HUES48 (cell line): ENCODE measurements at regions not wholly inside any gene's neighbourhood (a gene's known extent, or its start where the extent isn't known, plus 50 kb on each side); places are given as distances from the start of the nearest gene placed in this dataset.
"Not testable (repeated sequence)": the region's sequence is repeated elsewhere in the genome, so short reads cannot be mapped to it uniquely, and the experiment has no call there.

Source experiments
- H3K27ac ChIP-seq: one replicate; pipeline ENCODE4 v1.7.0; 2013; ENCODE audit warnings: low read depth, low read length, inconsistent platforms
- H3K27me3 ChIP-seq: 2 replicates; pipeline ENCODE4 v1.6.1; 2013; ENCODE audit warnings: mild to moderate bottlenecking, low read length; ENCODE audit not compliant: control insufficient read depth, insufficient read depth
- H3K36me3 ChIP-seq: 2 replicates; pipeline ENCODE4 v1.6.1; 2013; ENCODE audit warnings: low read length; ENCODE audit not compliant: control insufficient read depth, insufficient read depth
- H3K4me1 ChIP-seq: 2 replicates; pipeline ENCODE4 v1.6.1; 2013; ENCODE audit warnings: mild to moderate bottlenecking, low read length; ENCODE audit not compliant: control insufficient read depth, insufficient read depth
- H3K4me3 ChIP-seq: 2 replicates; pipeline ENCODE4 v1.5.1; 2013; ENCODE audit warnings: mild to moderate bottlenecking, low read depth, low read length
- H3K9ac ChIP-seq: 2 replicates; pipeline ENCODE4 v1.6.1; 2013; ENCODE audit warnings: mild to moderate bottlenecking, low read depth, low read length, moderate library complexity
- H3K9me3 ChIP-seq: 2 replicates; pipeline ENCODE4 v1.6.1; 2013; ENCODE audit warnings: low read length; ENCODE audit not compliant: control insufficient read depth, insufficient read depth

DNA sequence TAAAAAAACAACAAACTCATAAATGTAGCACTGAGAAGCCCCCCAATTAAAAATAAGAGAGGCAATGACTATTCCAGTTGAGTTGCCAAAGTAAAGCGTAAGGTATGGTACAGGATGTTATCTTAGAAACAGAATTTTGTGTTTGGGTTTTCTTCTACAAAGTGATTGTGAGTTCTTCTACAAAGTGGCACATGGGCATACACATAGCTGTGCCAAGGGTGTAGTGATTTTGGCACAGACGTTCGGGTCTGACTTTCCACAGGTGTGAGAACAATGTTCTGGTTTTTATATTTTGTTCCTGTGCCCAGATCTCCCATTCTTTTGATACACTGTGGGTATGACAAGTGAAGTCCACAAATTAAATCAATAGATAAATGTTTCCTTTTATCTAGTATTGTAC, 190.1 kb upstream of the CSNK1A1L start:
- H3K27ac ChIP-seq: no peak overlapping the region
- no peak overlapping the region for H3K4me3 ChIP-seq
- H3K36me3 ChIP-seq: no peaks in the 10 kb centered on the region
- H3K27me3 ChIP-seq: no peaks in the 10 kb centered on the region
- no peaks in the 10 kb centered on the region for H3K9me3 ChIP-seq
- no peaks in the 10 kb centered on the region for H3K4me1 ChIP-seq
- H3K9ac ChIP-seq: no peak overlapping the region

DNA sequence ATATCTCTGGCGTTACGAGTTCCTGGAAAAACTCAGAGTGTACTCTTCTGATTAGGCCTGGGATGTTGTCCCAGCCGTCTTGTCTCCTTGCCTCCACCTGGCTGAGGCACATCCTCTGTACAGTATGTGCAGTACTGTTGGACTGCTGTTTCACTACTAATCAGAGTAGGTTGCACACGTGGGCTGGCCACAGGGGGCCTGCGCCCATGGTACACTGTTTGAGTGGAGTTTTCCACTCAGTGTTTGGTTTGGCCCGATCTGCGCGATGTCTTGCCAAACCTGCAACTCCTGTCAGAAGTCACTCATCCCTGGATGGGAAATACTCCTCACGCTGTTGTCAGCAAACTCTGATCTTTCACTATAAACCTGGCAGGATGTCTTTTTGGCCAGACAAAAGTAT, 189.6 kb upstream of the CSNK1A1L start:
- Histone ChIP-seq H3K27ac (no peak overlapping the region), H3K4me1 (no peaks in the 10 kb centered on the region), H3K9me3 (no peaks in the 10 kb centered on the region), H3K9ac (no peak overlapping the region), H3K27me3 (no peaks in the 10 kb centered on the region), H3K36me3 (no peaks in the 10 kb centered on the region), H3K4me3 (no peak overlapping the region)

DNA sequence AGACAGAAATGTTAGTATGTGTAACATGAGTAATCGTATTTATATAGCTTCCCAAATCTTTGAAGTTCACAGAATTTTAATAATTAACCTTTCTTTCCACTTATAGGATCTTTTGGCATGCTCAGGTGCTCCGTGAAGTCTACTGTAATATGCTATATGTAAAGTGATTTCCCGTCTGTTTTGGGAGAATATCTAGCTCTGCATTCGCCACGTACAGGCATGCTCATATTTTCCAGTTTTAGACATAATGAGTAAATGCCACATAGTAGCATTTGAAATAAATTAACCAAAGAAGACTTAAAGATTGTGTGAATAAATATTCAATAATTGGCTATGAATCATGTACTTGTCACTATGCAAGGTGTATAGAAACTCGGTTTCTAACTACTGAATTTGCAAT, 189.0 kb upstream of the CSNK1A1L start:
- no peak overlapping the region for H3K9ac ChIP-seq
- H3K4me1 ChIP-seq: no peaks in the 10 kb centered on the region
- H3K27me3 ChIP-seq: no peaks in the 10 kb centered on the region
- no peaks in the 10 kb centered on the region for H3K9me3 ChIP-seq
- no peak overlapping the region for H3K27ac ChIP-seq
- H3K36me3 ChIP-seq: no peaks in the 10 kb centered on the region
- H3K4me3 ChIP-seq: no peak overlapping the region

DNA sequence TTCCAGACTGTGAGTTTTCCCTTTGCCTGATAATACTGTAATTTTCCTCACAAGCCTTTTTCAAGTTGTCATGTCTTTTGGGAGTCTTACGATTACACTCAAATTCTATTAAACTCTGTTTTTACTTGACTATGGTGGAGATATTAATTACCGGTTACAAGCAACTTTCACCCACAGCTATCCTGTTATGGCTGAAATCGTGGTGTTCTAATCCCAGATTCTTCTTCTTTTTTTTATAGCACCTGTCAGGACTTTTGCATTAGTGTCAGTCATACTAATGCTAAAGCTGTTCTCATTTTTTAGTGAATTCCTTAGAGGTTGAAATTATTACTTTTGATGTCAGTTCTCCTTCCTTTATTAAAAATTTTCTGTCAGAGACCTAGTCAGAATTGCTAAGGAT, 187.8 kb upstream of the CSNK1A1L start:
- Histone ChIP-seq H3K27me3 (no peaks in the 10 kb centered on the region), H3K9me3 (no peaks in the 10 kb centered on the region), H3K4me1 (no peaks in the 10 kb centered on the region), H3K27ac (no peak overlapping the region), H3K36me3 (no peaks in the 10 kb centered on the region), H3K9ac (no peak overlapping the region), H3K4me3 (no peak overlapping the region)

DNA sequence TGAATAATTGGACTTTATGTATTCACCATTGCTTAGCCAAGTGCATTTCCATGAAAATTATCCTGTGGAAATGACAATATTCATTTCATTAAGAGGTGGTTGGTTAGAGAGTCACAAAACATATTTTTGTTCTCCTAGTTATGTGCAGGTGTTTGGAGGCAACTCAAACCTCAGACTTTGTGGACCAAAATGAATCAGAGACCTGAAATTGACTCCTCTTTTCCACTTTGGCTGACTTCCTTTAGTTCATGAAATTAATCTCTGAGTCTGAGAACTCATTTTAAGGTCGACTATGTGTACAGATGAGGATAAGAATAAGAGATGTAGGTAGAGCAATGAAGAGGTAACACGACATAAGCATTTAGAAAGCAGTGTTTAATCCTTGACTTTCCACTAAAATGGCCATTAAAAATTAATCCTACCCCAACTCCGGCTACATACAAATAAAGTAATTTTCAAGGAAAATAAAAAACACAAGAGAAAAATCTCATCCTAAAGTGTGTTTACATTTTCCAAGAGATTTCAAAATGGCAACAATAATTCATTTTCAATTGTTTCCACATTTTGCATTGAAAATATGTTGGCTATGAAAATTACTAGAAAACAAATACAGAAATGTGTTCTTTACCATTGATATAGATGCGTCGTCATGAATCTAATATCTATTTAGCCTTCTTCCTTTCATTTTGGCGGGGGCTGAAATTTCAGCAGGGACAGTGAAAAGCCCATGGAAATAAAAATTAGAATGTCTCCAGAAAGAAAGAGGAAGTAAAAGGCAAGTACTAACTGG, 185.4 kb upstream of the CSNK1A1L start:
- no peaks in the 10 kb centered on the region for H3K36me3 ChIP-seq
- H3K9ac ChIP-seq: no peak overlapping the region
- H3K4me3 ChIP-seq: no peak overlapping the region
- no peaks in the 10 kb centered on the region for H3K9me3 ChIP-seq
- no peak overlapping the region for H3K27ac ChIP-seq
- no peaks in the 10 kb centered on the region for H3K4me1 ChIP-seq
- no peaks in the 10 kb centered on the region for H3K27me3 ChIP-seq

DNA sequence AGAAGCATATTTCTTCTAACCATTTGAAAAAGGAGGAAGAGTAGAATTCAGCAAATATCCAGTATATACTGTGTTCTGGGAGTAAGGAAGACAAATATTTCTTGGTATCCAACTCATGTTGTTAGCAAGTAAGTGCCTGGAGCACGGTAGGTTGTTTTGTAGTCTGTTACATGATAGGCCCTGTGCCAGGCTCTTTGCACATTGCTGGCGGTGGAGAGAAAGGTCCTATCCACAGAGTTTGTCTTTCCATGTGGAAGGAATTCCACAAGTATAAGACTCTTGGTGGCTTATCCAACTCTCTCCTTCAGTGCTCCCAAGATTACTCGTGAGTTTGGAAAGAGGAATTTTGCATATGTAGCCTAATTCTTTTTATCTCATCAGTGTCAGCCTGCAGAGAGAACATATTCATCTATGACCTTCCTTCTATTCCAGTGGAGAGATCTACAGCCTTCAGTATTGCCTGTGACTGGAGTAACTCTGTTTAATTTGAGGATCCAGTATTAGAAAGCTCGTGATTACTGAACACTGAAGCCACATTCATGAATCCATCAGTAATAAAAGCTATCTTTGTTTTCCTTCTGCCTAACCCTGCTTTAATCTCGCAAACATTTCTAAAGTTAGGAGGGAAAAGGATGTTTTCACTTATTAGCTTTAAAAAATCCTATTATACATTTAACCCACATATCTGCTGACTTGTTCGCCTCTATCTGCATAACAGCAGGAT, 183.9 kb upstream of the CSNK1A1L start:
- Histone ChIP-seq H3K27me3 (no peaks in the 10 kb centered on the region), H3K36me3 (no peaks in the 10 kb centered on the region), H3K9ac (no peak overlapping the region), H3K4me3 (no peak overlapping the region), H3K4me1 (no peaks in the 10 kb centered on the region), H3K27ac (no peak overlapping the region), H3K9me3 (no peaks in the 10 kb centered on the region)

DNA sequence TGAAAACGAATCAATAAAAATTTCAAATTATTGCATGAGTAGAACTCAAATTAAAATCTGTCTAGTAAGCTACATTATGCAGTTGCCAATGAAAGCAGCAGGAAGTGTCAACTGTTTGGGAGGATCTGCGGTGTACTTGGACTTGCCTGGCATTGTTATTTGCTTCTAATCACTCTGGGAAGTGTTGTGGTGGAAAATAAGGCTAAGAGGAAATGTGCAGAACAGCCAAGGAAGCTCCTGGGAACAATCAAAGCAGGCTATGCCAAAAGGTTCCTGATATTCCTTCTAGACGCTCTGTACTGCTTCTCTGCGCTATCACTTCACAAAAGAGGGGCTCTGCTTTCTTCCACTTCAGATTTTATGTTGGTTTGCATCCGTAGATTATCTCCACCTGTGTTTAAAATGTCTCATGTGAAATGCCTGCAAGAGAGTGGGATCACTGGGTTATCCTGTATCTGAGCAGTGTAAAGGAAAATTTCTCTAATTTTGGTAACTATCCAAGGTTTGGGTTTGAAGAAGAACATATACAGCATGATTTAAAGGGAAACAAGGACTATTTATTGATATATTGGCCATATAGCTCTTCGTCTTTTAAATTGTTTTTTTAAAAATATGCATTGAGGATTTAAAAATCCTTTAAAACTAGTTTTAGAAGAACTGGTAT, 182.7 kb upstream of the CSNK1A1L start:
- no peaks in the 10 kb centered on the region for H3K9me3 ChIP-seq
- no peaks in the 10 kb centered on the region for H3K4me1 ChIP-seq
- H3K27ac ChIP-seq: no peak overlapping the region
- no peaks in the 10 kb centered on the region for H3K36me3 ChIP-seq
- no peaks in the 10 kb centered on the region for H3K27me3 ChIP-seq
- no peak overlapping the region for H3K4me3 ChIP-seq
- H3K9ac ChIP-seq: no peak overlapping the region

DNA sequence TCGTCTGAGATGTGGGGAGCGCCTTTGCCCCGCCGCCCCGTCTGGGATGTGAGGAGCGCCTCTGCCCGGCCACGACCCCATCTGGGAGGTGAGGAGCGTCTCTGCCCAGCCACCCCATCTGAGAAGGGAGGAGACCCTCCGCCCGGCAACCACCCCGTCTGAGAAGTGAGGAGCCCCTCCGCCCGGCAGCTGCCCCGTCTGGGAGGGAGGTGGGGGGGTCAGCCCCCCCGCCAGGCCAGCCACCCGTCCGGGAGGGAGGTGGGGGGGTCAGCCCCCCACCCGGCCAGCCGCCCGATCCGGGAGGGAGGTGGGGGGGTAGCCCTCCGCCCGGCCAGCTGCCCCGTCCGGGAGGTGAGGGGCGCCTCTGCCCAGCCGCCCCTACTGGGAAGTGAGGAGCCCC, 174.8 kb upstream of the CSNK1A1L start:
- H3K27ac ChIP-seq, H3K4me3 ChIP-seq, H3K9me3 ChIP-seq, H3K4me1 ChIP-seq, H3K9ac ChIP-seq, H3K36me3 ChIP-seq, H3K27me3 ChIP-seq: not testable (repeated sequence)

DNA sequence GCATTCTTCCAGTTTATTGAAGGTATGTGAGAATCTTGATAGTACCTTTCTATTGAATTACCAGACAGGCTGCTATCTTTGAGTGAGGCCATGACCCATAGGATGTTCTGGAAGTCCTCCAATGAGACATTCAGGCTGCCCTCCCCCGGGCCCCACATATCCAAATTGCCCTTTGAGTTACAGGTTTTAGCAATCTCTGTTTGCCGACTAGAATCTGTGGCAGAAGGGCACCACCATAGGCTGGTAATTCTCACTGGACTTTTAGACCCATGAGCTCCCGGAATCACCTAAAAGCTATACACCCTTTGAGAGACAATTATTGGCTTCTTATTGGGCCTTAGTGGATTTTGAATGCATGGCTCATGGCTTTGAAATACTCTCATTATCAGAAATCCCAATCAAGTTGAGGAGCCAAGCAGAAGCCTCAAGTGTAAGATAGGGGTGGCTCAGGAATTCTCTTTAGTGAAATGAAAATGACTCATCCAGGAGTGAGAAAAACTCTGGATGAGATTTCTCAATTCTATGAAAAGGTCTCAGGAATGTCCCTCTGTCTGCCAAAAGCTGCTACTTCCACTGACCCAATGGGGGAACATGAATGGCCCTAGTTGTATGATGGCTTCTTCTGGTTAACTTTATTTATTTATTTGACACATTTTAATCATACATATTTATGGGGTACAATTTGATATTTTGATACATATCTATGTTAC, 172.1 kb upstream of the CSNK1A1L start:
- peaks cover 7% of the 10 kb centered on the region; the same call in 1 of the 2 replicates for H3K9me3 ChIP-seq
- no peaks in the 10 kb centered on the region for H3K36me3 ChIP-seq
- no peak overlapping the region for H3K9ac ChIP-seq
- H3K27ac ChIP-seq: no peak overlapping the region
- no peaks in the 10 kb centered on the region for H3K4me1 ChIP-seq
- no peak overlapping the region for H3K4me3 ChIP-seq
- no peaks in the 10 kb centered on the region for H3K27me3 ChIP-seq

DNA sequence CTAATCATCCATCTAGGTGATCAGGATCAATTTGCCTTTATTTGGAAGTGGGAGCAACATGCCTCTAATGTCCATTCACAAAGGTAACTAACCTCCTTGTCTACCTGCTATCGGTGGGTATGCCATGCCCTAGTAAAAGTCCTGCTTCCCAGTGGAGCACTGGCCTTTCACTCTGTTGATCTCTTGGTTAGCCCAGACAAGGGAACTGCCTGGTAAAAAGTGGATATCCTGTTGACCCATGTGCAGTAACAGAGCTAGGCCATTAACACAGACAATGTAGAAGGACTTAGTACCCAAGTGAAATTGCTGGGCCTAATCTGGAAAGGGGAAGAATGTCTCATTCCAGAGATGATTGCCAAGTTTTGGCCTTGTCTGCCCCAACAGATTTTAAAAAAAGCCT, 171.5 kb upstream of the CSNK1A1L start:
- no peaks in the 10 kb centered on the region for H3K36me3 ChIP-seq
- H3K4me3 ChIP-seq: no peak overlapping the region
- no peak overlapping the region for H3K9ac ChIP-seq
- peaks cover 7% of the 10 kb centered on the region; the same call in 1 of the 2 replicates for H3K9me3 ChIP-seq
- H3K4me1 ChIP-seq: no peaks in the 10 kb centered on the region
- H3K27ac ChIP-seq: no peak overlapping the region
- no peaks in the 10 kb centered on the region for H3K27me3 ChIP-seq
